ENCODE measurements at regions not wholly inside any gene's neighbourhood (a gene's known extent, or its start where the extent isn't known, plus 50 kb on each side); places are given as distances from the start of the nearest gene placed in this dataset.

DNA sequence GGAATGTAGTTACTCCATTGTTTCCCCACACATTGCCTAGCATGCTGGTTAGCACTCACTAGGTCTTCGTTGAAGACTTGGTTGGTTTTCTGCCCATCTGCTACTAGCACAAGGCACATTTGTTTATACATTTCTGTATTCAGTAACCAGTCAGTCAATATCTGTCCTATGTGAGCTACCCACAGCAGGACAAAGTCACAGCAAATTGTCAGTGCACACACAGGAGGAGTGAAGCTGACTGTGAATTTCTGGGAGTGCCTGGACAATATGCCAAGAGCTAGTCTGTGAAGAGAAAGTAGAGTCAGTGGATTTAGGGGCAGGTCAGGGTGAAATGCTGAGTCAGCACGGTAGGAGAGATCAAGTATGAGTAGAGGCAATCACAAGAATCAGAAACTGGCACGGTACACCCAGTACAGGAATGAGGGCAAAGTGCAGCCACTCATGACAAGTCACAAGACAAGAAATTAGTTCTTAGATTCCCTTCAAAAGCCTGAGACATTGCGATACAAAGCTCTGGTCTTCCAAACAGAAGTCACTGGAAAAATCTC is 1049.8 kb upstream of the POU3F4 start:
- WGBS, 2 donors = 63 to 76% methylated on average over 4 of the region's 4 CpGs
- TF ChIP-seq, protein P1, sequence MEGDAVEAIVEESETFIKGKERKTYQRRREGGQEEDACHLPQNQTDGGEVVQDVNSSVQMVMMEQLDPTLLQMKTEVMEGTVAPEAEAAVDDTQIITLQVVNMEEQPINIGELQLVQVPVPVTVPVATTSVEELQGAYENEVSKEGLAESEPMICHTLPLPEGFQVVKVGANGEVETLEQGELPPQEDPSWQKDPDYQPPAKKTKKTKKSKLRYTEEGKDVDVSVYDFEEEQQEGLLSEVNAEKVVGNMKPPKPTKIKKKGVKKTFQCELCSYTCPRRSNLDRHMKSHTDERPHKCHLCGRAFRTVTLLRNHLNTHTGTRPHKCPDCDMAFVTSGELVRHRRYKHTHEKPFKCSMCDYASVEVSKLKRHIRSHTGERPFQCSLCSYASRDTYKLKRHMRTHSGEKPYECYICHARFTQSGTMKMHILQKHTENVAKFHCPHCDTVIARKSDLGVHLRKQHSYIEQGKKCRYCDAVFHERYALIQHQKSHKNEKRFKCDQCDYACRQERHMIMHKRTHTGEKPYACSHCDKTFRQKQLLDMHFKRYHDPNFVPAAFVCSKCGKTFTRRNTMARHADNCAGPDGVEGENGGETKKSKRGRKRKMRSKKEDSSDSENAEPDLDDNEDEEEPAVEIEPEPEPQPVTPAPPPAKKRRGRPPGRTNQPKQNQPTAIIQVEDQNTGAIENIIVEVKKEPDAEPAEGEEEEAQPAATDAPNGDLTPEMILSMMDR (IDR thresholded peaks at IDR 0.05) = no peak
- no peak for TF ChIP-seq POLR2A (IDR thresholded peaks at IDR 0.05)
- DNase-seq (ENCODE audit: low spot score in 2 of 2) = no peak
- H3K4me3 ChIP-seq (ENCODE audit: low read depth, poor library complexity, severe bottlenecking) = no peak overlapping the region
- intact Hi-C loops (cut with DNase I; ENCODE audit: low total_unique reads) = no loop called here

DNA sequence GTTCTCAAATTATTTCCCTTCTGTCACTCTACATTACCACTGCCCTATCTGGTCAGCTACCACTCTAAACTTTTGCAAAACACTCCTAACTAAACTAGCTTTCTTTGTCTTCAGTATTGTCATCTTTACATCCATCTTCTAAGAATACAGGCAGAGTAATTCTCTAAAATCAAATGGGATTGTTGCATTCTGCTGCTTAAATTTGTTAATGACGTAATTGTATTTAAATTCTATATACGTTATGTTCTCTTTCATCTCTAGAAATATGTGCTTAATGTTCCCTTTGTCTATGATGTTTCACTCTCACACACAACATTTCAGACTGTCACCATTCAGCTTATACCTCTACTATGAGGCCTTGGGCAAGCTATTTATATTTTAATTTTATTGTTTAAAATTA is 1041.1 kb upstream of the POU3F4 start:
- 70 to 85% methylated on average over 2 of the region's 2 CpGs for WGBS, 2 donors
- TF ChIP-seq POLR2A (IDR thresholded peaks at IDR 0.05) = no peak
- TF ChIP-seq, protein P1 (IDR thresholded peaks at IDR 0.05) = no peak
- no peak for DNase-seq (ENCODE audit: low spot score in 2 of 2)
- intact Hi-C loops (cut with DNase I; ENCODE audit: low total_unique reads) = no loop called here
- no peak overlapping the region for H3K4me3 ChIP-seq (ENCODE audit: low read depth, poor library complexity, severe bottlenecking)

Data from lower leg skin (tissue), 4 donors.